PC-9 (cell line): ENCODE measurements at regions not wholly inside any gene's neighbourhood (a gene's known extent, or its start where the extent isn't known, plus 50 kb on each side); places are given as distances from the start of the nearest gene placed in this dataset.

Experiments used
- BruUV-seq: library from RNA; stranded (reverse); fragments of 400-500 nt; replicated peaks from 2 replicates; lab custom pipeline; 2021; lab: Mats Ljungman, UMichigan
- CTCF ChIA-PET: fragments of 300-600 bp; sonication (Branson Sonifier 250); formaldehyde crosslinking; loops from one replicate; lab custom pipeline; 2022; ENCODE audit warnings: antibody characterized with exemption; lab: Charles Lee
- POLR2A ChIA-PET: fragments of 300-600 bp; sonication (Branson Sonifier 250); formaldehyde crosslinking; loops from one replicate; lab custom pipeline; 2022; ENCODE audit warnings: antibody characterized with exemption; ENCODE audit not compliant: unreplicated experiment; lab: Charles Lee
- DNase-seq, 2 experiments: peaks; one replicate each; pipeline versions ENCODE4 v3.0.0 to v3.0.0-alpha.2; 2015 to 2022; ENCODE audit warnings: mixed read lengths in 1 of 2
- H2AFZ ChIP-seq: fragments of 200-600 bp; sonication (generic); 2 replicates; pipeline ENCODE4 v1.8.1; 2017; ENCODE audit warnings: antibody characterized with exemption
- H3F3A ChIP-seq: fragments of 200-600 bp; sonication (generic); 2 replicates; pipeline ENCODE4 v1.8.1; 2017; ENCODE audit warnings: antibody characterized with exemption, mild to moderate bottlenecking, low read depth; ENCODE audit not compliant: insufficient read depth
- H3K27ac ChIP-seq: fragments of 200-600 bp; sonication (generic); 2 replicates; pipeline ENCODE4 v1.6.1; 2016; ENCODE audit warnings: mixed run types
- H3K27me3 ChIP-seq: fragments of 200-600 bp; sonication (generic); 2 replicates; pipeline ENCODE4 v1.6.1; 2016; ENCODE audit warnings: low read depth, mixed run types; ENCODE audit not compliant: insufficient read depth
- H3K36me3 ChIP-seq: fragments of 200-600 bp; sonication (generic); 2 replicates; pipeline ENCODE4 v1.6.1; 2016; ENCODE audit warnings: low read depth, mixed run types
- H3K4me1 ChIP-seq: fragments of 200-600 bp; sonication (generic); replicated peaks from 2 replicates; pipeline ENCODE4 v1.6.1; 2016; ENCODE audit warnings: mixed run types; ENCODE audit not compliant: insufficient read depth
- H3K4me2 ChIP-seq: fragments of 200-600 bp; sonication (generic); 2 replicates; pipeline ENCODE4 v1.6.1; 2017; ENCODE audit warnings: mixed run types
- H3K4me3 ChIP-seq: fragments of 200-600 bp; sonication (generic); 2 replicates; pipeline ENCODE4 v1.6.1; 2016; ENCODE audit warnings: mixed run types
- H3K79me2 ChIP-seq: fragments of 200-600 bp; sonication (generic); 2 replicates; pipeline ENCODE4 v1.6.1; 2017; ENCODE audit warnings: low read depth, mixed run types
- H3K9me2 ChIP-seq: fragments of 200-600 bp; sonication (generic); 2 replicates; pipeline ENCODE4 v1.8.1; 2017; ENCODE audit warnings: mild to moderate bottlenecking; ENCODE audit not compliant: insufficient read depth
- H3K9me3 ChIP-seq: fragments of 200-600 bp; sonication (generic); 2 replicates; pipeline ENCODE4 v1.8.1; 2016; ENCODE audit warnings: low read depth; ENCODE audit not compliant: insufficient read depth
- H4K20me1 ChIP-seq: fragments of 200-600 bp; sonication (generic); 2 replicates; pipeline ENCODE4 v1.8.1; 2017; ENCODE audit not compliant: insufficient read depth
- CTCF ChIP-seq: fragments of 200-600 bp; sonication (generic); conservative IDR thresholded peaks from 2 replicates; pipeline ENCODE4 v1.6.1; 2017; ENCODE audit warnings: mixed run types, antibody characterized with exemption, mild to moderate bottlenecking, moderate library complexity
- EZH2 ChIP-seq: fragments of 200-600 bp; sonication (generic); IDR thresholded peaks from 2 replicates; pipeline ENCODE4 v1.8.0; 2017; ENCODE audit warnings: antibody characterized with exemption, low read depth
- intact Hi-C: fragments of 100-400 bp; cut with micrococcal nuclease; formaldehyde crosslinking; loops from one replicate; pipeline ENCODE4 v1.10.0; 2022; ENCODE audit not compliant: unreplicated experiment

GRCh38 chr6:4637691-4638433 is 138.3 kb upstream of the CDYL start:
- H3F3A ChIP-seq: no peaks in the 10 kb centered on the region
- H3K36me3 ChIP-seq: no peaks in the 10 kb centered on the region
- intact Hi-C loops: no loop called here
- H3K4me3 ChIP-seq: no peak overlapping the region
- TF ChIP-seq EZH2: no peak
- no peak for TF ChIP-seq CTCF
- ChIA-PET POLR2A (no interaction called here), CTCF (no interaction called here)
- BruUV-seq: no TSS peak
- H3K27ac ChIP-seq: no peak overlapping the region
- H3K4me2 ChIP-seq: no peak overlapping the region
- no peaks in the 10 kb centered on the region for H3K9me2 ChIP-seq
- no peak overlapping the region for H2AFZ ChIP-seq
- no peaks in the 10 kb centered on the region for H3K27me3 ChIP-seq
- H3K4me1 ChIP-seq: 0 out of 2 replicates have a peak, but pooled peaks cover 6% of the 10 kb centered on the region
- H3K9me3 ChIP-seq: no peaks in the 10 kb centered on the region
- no peaks in the 10 kb centered on the region for H3K79me2 ChIP-seq
- DNase-seq: no peak
- H4K20me1 ChIP-seq: no peaks in the 10 kb centered on the region

- H3K9me2 ChIP-seq: no peaks in the 10 kb centered on the region
- no peak for DNase-seq
- ChIA-PET POLR2A (no interaction called here), CTCF (no interaction called here)
- H3K9me3 ChIP-seq: no peaks in the 10 kb centered on the region
- H3K4me1 ChIP-seq: 0 out of 2 replicates have a peak, but pooled peaks cover 6% of the 10 kb centered on the region
- H3K4me3 ChIP-seq: no peak overlapping the region
- TF ChIP-seq EZH2: no peak
- no peak for TF ChIP-seq CTCF
- no peak overlapping the region for H3K27ac ChIP-seq
- H3K36me3 ChIP-seq: no peaks in the 10 kb centered on the region
- H3K79me2 ChIP-seq: no peaks in the 10 kb centered on the region
- H4K20me1 ChIP-seq: no peaks in the 10 kb centered on the region
- H3F3A ChIP-seq: no peaks in the 10 kb centered on the region
- no peaks in the 10 kb centered on the region for H3K27me3 ChIP-seq
- no peak overlapping the region for H2AFZ ChIP-seq
- intact Hi-C loops: no loop called here
- H3K4me2 ChIP-seq: no peak overlapping the region
- no TSS peak for BruUV-seq
Observed at GRCh38 chr6:4636881-4637224, 139.4 kb upstream of the CDYL start.

- H3F3A ChIP-seq: no peaks in the 10 kb centered on the region
- H3K9me3 ChIP-seq: no peaks in the 10 kb centered on the region
- no peaks in the 10 kb centered on the region for H3K9me2 ChIP-seq
- no peak overlapping the region for H3K27ac ChIP-seq
- H3K4me2 ChIP-seq: no peak overlapping the region
- no TSS peak for BruUV-seq
- 0 out of 2 replicates have a peak, but pooled peaks cover 6% of the 10 kb centered on the region for H3K4me1 ChIP-seq
- CTCF ChIA-PET: no interaction called here
- intact Hi-C loops: no loop called here
- no peaks in the 10 kb centered on the region for H3K79me2 ChIP-seq
- H3K36me3 ChIP-seq: no peaks in the 10 kb centered on the region
- no peak overlapping the region for H2AFZ ChIP-seq
- H3K4me3 ChIP-seq: no peak overlapping the region
- no peaks in the 10 kb centered on the region for H3K27me3 ChIP-seq
- POLR2A ChIA-PET: interaction anchor here (0.7 kb wide), 1 partner anchor 826 kb away, joined by 4 read pairs; no protein-coding TSS in a partner anchor
- no peak for TF ChIP-seq EZH2
- no peak for TF ChIP-seq CTCF
- H4K20me1 ChIP-seq: no peaks in the 10 kb centered on the region
- DNase-seq: no peak
Observed at GRCh38 chr6:4636191-4636880, 139.9 kb upstream of the CDYL start.
